Amniotic stem cell (primary cell): ENCODE measurements at regions not wholly inside any gene's neighbourhood (a gene's known extent, or its start where the extent isn't known, plus 50 kb on each side); places are given as distances from the start of the nearest gene placed in this dataset.

Experiments used
- DNase-seq: peaks from one replicate; lab custom pipeline; 2025; lab: John Stamatoyannopoulos, UW

- DNase-seq = no peak
Measured at GRCh38 chr13:39970177-39970846, 314.9 kb downstream of the COG6 start.

GRCh38 chr13:39971526-39971925 lies 316.1 kb downstream of the COG6 start:
- no peak for DNase-seq

DNA sequence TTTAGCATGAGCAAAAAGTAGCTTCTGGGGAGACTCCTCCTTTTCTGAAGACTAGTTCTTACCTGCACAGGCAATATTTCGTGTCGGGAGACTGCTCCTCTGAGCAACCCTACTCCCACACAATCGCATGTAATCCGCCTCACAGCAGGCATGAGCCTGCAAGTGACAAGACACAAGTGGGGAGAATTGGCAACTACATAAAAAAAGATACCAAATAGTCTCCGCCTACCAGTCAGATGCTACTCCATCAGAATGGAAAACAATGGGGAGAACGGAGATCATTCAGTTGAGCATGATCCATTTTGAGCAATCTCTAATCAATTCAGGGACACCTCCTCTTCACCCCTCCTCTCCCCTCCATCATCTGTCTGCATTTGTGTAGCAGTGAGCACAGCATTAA lies 321.0 kb downstream of the COG6 start:
- no peak for DNase-seq

GRCh38 chr13:39981056-39981455 lies 325.6 kb downstream of the COG6 start:
- DNase-seq = no peak

- no peak for DNase-seq
Measured at GRCh38 chr13:39982745-39983144, 327.3 kb downstream of the COG6 start.

DNA sequence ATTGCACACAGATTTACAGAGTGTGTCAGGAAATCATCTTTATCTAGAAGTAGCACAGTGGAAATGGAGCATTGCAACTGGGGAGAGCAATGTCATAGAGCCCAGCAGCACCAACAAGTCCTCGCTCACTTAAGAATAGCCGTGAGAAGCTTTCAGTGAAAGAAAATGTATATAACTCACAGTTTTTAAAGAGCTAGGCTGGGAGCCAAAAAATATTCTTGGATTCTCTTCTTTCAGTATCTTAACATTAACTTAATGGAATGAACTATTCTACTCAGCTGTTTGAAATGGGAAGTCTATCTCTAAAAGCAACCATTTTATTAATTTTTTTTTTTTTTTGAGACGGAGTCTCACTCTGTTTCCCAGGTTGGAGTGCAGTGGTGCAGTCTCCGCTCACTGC lies 329.6 kb downstream of the COG6 start:
- DNase-seq = no peak

- DNase-seq = no peak
Measured at GRCh38 chr13:39988351-39988750, 332.9 kb downstream of the COG6 start.

DNA sequence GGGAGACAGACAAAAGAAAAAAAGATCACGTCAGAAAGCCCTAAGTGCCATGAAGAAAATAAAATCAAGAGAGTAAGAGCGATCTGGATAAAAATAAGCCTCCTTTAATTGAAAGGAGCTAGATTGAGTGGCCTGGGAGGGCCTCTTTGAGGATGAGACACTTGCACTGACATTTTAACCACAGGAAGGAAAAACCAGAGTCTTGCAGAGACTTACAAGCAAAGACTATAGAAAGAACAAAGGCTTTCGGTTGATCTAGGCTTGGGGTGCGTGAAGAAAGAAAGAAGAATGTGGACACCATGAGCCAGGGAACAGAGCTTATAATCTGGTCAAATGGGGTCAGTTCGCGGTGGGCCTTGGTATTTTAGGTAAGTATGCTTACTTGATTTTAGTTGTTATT lies 342.7 kb downstream of the COG6 start:
- no peak for DNase-seq

DNA sequence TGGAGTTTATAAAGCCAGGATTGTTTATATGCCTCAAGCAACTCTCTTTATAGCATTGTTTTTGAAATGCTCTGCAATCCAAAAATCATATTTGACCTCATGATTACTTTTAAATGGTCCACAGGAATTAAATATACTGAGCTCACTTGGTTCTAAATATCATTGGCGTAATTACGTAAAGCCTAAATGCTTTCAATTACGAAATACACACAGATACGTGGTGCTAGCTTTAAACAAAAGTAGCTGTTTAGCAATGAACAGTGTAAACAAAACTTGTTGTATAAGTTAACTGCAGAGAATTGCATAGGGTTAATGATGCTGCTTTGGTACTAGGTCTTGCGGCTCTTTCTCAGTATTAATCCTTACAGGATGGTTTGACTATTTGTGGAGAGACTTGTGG lies 346.6 kb downstream of the COG6 start:
- no peak for DNase-seq

DNA sequence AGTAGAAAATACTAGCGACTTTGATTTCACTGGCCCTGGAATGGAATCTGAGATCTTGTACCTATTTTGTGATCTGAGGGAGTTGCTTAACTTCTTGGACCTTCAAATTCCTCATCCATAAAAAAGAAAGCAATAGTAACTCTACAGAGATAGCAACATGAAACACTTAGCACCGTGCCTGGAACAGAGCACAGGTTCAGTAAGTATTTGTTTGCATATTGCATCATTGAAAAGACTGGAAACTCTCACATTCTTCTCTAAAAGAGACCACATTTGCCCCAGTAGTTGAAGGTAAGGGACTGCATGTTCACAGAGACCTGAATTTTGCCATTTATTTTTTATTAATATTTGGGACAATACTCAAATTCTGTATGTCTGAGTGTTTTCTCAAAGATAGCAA lies 358.1 kb downstream of the COG6 start:
- no peak for DNase-seq

GRCh38 chr13:40016953-40017660 lies 361.6 kb downstream of the COG6 start:
- DNase-seq = no peak

DNA sequence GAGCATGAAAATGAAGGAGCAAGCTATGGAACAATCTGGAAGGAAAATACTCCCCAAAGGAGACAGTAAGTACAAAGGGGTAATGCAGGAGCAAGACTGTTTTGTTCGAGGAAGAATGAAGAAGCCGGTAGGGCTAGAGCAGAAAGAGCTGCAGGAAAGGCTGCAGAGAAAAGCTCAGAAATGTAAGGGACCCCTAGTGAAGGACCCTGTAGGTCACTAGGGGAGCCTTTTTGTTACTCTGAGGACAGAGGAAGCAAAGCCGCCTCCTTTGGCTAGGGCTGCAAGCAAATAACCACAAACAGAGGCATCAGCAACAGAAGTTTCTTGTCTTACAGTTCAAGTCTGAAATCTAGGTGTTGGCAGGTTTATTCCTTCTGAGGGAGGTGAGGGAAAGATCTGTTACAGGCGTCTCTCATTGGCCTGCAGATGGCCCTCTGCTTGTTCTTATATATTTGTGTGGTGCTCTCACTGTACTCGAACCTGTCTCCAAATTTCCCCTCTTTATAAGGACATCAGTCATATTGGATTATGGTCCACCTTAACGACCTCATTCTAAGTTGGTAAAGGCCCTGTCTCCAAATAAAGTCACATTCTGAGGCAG lies 362.3 kb downstream of the COG6 start:
- no peak for DNase-seq

DNA sequence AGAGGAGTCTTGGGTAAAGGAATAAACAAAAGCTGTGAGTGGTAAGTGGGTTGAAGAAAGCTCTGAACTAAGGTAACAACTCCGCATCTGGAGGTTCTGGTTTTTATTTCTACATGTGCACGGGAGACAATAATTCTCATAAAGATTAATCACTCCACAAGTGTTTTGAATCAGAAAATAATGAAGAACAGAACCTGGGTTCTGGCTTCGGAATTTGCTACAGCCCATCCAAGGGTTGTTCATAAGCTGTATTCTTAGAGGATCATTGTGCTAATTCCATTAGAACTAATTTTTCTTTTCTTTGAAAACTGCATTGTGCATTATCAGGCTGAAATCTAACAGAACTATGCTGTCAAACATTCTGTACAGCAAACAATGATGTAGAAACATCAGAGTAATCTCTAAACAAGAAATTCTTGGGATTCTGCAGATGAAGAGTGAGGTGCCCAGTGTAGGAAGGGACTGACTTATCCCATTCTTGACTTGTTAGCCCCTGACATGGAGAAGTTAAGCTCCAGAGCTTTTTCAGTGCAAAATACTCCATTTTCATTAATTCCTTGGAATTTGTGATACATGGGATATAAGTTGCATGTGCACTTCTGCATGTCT lies 368.2 kb downstream of the COG6 start:
- DNase-seq = no peak

- no peak for DNase-seq
Measured at GRCh38 chr13:40024204-40024966, 368.9 kb downstream of the COG6 start.

DNA sequence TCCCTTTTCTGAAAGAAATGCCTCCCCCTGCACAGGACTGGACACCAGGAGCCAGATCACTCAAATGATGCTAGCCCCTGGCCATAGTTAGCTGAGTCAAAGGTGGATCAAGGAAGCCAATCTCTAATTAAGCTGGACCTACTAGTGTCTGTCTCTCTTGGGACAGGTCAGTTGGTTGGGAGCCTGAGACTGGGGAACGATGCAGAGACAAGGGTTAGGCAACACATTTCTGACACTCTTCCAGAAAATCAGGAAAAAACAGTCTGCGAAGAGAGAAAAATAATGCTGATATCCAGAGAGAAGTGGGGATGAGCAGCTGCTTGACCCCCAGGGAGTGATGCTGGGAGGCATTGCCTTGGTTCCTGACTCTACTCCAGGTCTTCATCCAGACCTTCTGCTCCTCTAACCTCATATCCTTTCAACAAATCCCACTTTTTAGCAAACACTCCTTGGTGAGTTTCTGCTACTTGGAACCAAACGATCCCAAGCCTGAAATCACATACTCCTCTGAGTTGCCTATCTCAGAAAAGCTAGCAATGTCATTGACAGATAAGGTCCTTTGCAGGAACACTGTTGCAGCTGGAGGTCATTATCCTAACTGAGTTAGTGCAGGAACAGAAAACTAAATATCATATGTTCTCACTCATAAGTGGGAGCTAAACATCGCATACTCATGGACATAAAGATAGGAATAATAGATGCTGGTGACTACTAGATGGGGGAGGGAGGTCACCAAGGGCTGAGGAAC lies 369.7 kb downstream of the COG6 start:
- no peak for DNase-seq

- DNase-seq = no peak
Measured at GRCh38 chr13:40026174-40026585, 370.7 kb downstream of the COG6 start.

DNA sequence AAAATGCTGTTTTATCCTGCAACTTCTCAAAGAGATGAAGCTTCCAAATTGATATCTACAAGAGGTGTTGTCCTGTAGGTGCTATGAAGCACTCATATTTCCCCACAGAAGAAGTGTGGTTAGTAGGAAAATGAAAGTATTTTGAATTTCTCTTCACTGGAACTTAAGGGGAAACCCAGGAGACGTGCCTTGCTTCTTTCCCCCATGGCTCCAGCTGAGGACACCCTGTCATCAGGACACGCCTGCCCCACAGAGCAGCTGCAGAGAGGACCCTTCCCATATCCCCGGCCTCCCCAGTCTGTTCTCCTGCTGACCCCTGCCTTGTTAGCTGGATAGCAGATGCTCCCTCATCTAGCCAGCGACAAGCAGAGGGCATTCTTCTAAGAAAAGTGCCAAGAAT lies 371.3 kb downstream of the COG6 start:
- DNase-seq = no peak

- no peak for DNase-seq
Measured at GRCh38 chr13:40028446-40028845, 373.0 kb downstream of the COG6 start.

GRCh38 chr13:40031031-40031430 lies 375.6 kb downstream of the COG6 start:
- no peak for DNase-seq

DNA sequence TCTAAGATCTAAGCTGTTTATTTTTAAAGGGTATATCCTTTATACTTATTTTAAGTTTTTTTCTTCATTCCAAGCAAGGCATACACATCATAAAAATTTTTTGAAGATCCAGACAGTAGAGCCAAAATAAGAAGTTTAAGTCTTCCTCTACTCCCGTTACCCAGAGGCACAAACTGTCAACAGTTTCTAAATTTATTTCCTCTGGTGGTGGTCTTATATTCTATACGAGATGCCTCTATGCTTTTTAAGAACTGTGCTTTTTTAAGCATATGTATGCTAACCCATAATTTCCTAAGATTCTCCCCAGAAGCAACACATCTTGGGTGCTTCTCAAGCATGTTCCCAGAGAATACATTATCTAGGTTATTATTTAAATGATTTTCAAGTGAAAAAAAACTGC lies 383.6 kb downstream of the COG6 start:
- no peak for DNase-seq

DNA sequence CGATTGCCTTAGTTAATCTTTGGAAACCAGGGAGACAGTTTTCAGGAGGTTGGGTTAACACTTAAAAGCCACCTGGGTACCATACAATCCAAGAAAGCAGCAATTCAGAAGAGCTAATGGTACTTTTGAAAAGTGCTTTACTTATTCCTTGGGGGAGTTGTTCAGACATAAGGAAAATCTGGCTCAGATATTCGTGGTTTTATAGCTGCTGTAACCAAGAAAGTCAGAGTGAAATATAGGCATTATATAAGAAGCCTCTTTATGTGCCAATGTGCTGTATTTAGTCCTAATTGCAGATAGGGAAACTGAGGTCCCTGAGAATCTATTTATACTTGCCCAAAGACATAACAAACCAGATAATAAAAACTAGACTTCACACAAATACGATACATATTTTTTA lies 387.5 kb downstream of the COG6 start:
- DNase-seq = no peak

DNA sequence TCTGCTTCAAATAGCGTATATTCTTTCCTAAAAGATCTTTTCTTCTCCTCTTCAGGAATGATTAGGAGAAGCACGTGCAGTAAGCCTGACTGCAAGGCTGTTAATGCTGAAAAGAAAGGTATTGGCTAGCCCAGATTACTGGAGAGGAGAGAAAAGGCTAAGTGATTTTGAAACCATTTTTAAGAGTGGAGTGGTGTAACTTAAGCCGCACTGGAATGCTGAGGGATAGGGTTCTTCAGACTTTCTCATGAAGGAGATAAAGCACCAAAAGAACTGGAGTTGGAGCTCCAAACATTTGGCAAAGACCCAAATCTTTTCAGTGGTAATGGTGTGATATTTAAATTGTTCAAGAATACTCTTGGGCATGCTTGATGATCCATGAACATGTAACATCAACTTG lies 388.3 kb downstream of the COG6 start:
- no peak for DNase-seq
